Panc1 (cell line): ENCODE measurements at regions not wholly inside any gene's neighbourhood (a gene's known extent, or its start where the extent isn't known, plus 50 kb on each side); places are given as distances from the start of the nearest gene placed in this dataset.

Source experiments
- ATAC-seq: fragments of 200-7000 bp; cut with Tn5 transposase; 2 replicates; pipeline ENCODE4 v1.9.1; 2020; ENCODE audit warnings: mild to moderate bottlenecking, moderate library complexity
- BruUV-seq: library from RNA; stranded (reverse); fragments of 400-500 nt; replicated peaks from 2 replicates; lab custom pipeline; 2021; lab: Mats Ljungman, UMichigan
- CTCF ChIA-PET: fragments of 300-600 bp; sonication (Branson Sonifier 250); formaldehyde crosslinking; loops from one replicate; lab custom pipeline; 2022; ENCODE audit warnings: antibody characterized with exemption; lab: Charles Lee
- POLR2A ChIA-PET: fragments of 300-600 bp; sonication (Branson Sonifier 250); formaldehyde crosslinking; loops from one replicate; lab custom pipeline; 2022; ENCODE audit warnings: antibody characterized with exemption; lab: Charles Lee
- DNase-seq: peaks from one replicate; pipeline ENCODE4 v3.0.0-alpha.2; 2010; ENCODE audit warnings: low read depth, low spot score
- H3K27ac ChIP-seq: 2 replicates; pipeline ENCODE4 v1.5.1; 2011; ENCODE audit warnings: mild to moderate bottlenecking, low read length, inconsistent platforms
- H3K27me3 ChIP-seq: fragments of 200-500 bp; sonication (Bioruptor generic); 2 replicates; pipeline ENCODE4 v1.6.0; 2014; ENCODE audit warnings: low read length, inconsistent platforms; ENCODE audit not compliant: control insufficient read depth, insufficient read depth
- H3K36me3 ChIP-seq: fragments of 200-500 bp; sonication (Bioruptor generic); 2 replicates; pipeline ENCODE4 v1.5.1; 2014; ENCODE audit warnings: inconsistent platforms, mild to moderate bottlenecking, low read length, moderate library complexity; ENCODE audit not compliant: control insufficient read depth, insufficient read depth
- H3K4me1 ChIP-seq: 2 replicates; pipeline ENCODE4 v1.5.1; 2011; ENCODE audit warnings: inconsistent platforms, mild to moderate bottlenecking, low read length, moderate library complexity; ENCODE audit not compliant: control insufficient read depth, insufficient read depth
- H3K4me3 ChIP-seq, 2 experiments: 2 replicates each; pipeline ENCODE4 v1.5.1; 2011 to 2012; ENCODE audit warnings: low read depth in 2 of 2, low read length in 2 of 2, mild to moderate bottlenecking in 2 of 2, inconsistent platforms in 1 of 2, moderate library complexity in 1 of 2
- H3K9me3 ChIP-seq: fragments of 200-500 bp; sonication (Bioruptor generic); 2 replicates; pipeline ENCODE4 v1.5.1; 2014; ENCODE audit warnings: low read depth, mild to moderate bottlenecking, inconsistent platforms, low read length, moderate library complexity; ENCODE audit not compliant: control insufficient read depth, insufficient read depth
- CTCF ChIP-seq: fragments of 450-650 bp; IDR thresholded peaks from 2 replicates; pipeline ENCODE4 v1.5.1; 2017; ENCODE audit warnings: mild to moderate bottlenecking
- POLR2AphosphoS5 ChIP-seq: IDR thresholded peaks from 2 replicates; pipeline ENCODE4 v1.6.1; 2012; ENCODE audit warnings: mild to moderate bottlenecking, low read depth, low read length, moderate library complexity
- REST ChIP-seq, 2 experiments: IDR thresholded peaks; 2 replicates each; pipeline ENCODE4 v1.6.1; 2011 to 2012; ENCODE audit warnings: low read depth in 2 of 2, control low read depth in 1 of 2, low read length in 1 of 2, mild to moderate bottlenecking in 1 of 2, moderate library complexity in 1 of 2; ENCODE audit not compliant: insufficient read depth in 1 of 2
- SIN3A ChIP-seq: IDR thresholded peaks from 2 replicates; pipeline ENCODE4 v1.6.1; 2012; ENCODE audit warnings: low read depth, mild to moderate bottlenecking, low read length, moderate library complexity, borderline replicate concordance; ENCODE audit not compliant: insufficient read depth
- TCF7L2 ChIP-seq: IDR thresholded peaks from 2 replicates; pipeline ENCODE4 v1.6.1; 2011; ENCODE audit warnings: mild to moderate bottlenecking, low read depth, low read length, inconsistent platforms
- in situ Hi-C: cut with HindIII; loops from 2 replicates; pipeline ENCODE4 v1.10.0; 2016; ENCODE audit warnings: low sequenced_read_pairs, low pct_unique_long_range_greater_than_20kb
- intact Hi-C: fragments of 100-400 bp; cut with micrococcal nuclease; formaldehyde crosslinking; loops from one replicate; pipeline ENCODE4 v1.10.0; 2022; ENCODE audit not compliant: unreplicated experiment

- no peaks in the 10 kb centered on the region for H3K27me3 ChIP-seq
- in situ Hi-C loops (no loop called here), intact Hi-C loops (no loop called here)
- H3K36me3 ChIP-seq: no peaks in the 10 kb centered on the region
- BruUV-seq: no TSS peak
- ChIA-PET POLR2A (no interaction called here), CTCF (no interaction called here)
- ATAC-seq (no peak), DNase-seq (no peak)
- no peak overlapping the region for H3K27ac ChIP-seq
- no peak overlapping the region for H3K4me3 ChIP-seq
- no peaks in the 10 kb centered on the region for H3K4me1 ChIP-seq
- TF ChIP-seq SIN3A (no peak), POLR2AphosphoS5 (no peak), TCF7L2 (no peak), REST (IDR thresholded peaks at IDR 0.05; ENCODE audit: insufficient read depth in 1 of 2, low read depth in 2 of 2, low read length in 1 of 2) (no peak), CTCF (no peak)
- H3K9me3 ChIP-seq: no peaks in the 10 kb centered on the region
These were observed 54.2 kb upstream of the BASP1 start for GRCh38 chr5:17163221-17163620.

GRCh38 chr5:17167171-17167891, 50.1 kb upstream of the BASP1 start:
- CTCF ChIA-PET: interaction anchor here (0.6 kb wide), 1 partner anchor 582 kb away, joined by 3 read pairs; no protein-coding TSS in a partner anchor

More at GRCh38 chr5:17167171-17167891, 50.1 kb upstream of the BASP1 start:
- Histone ChIP-seq H3K27me3 (no peaks in the 10 kb centered on the region), H3K9me3 (no peaks in the 10 kb centered on the region), H3K27ac (no peak overlapping the region), H3K4me1 (no peaks in the 10 kb centered on the region), H3K36me3 (no peaks in the 10 kb centered on the region), H3K4me3 (no peak overlapping the region)
- in situ Hi-C loops: no loop called here
- no peak for TF ChIP-seq POLR2AphosphoS5
- DNase-seq: no peak
- POLR2A ChIA-PET: no interaction called here
- no TSS peak for BruUV-seq
- intact Hi-C loops: no loop called here
- no peak for ATAC-seq
